GM12878 (cell line): ENCODE measurements at regions not wholly inside any gene's neighbourhood (a gene's known extent, or its start where the extent isn't known, plus 50 kb on each side); places are given as distances from the start of the nearest gene placed in this dataset.

Experiments
- ATAC-seq: fragments of 200-7000 bp; cut with Tn5 transposase; 3 replicates; pipeline ENCODE4 v1.9.1; 2020; ENCODE audit warnings: mild to moderate bottlenecking, moderate library complexity
- BruUV-seq: library from RNA; stranded (reverse); fragments of 400-500 nt; replicated peaks from 2 replicates; lab custom pipeline; 2021; lab: Mats Ljungman, UMichigan
- CTCF ChIA-PET: fragments of 300-600 bp; sonication (Branson Sonifier 250); formaldehyde crosslinking; extraction: SDS; loops from one replicate; lab custom pipeline; 2021; ENCODE audit warnings: inconsistent platforms; lab: Yijun Ruan, JAX
- POLR2A ChIA-PET: fragments of 350-600 bp; formaldehyde crosslinking; extraction: SDS; loops from one replicate; lab custom pipeline; 2021; ENCODE audit warnings: inconsistent platforms; lab: Charles Lee
- RAD21 ChIA-PET: fragments of 300-600 bp; sonication (Branson Sonifier 250); formaldehyde crosslinking; loops from one replicate; lab custom pipeline; 2023; ENCODE audit warnings: antibody characterized with exemption; ENCODE audit not compliant: unreplicated experiment; lab: Charles Lee
- SMC1A ChIA-PET: fragments of 300-600 bp; sonication (Branson Sonifier 250); formaldehyde crosslinking; loops from one replicate; lab custom pipeline; 2023; ENCODE audit not compliant: unreplicated experiment, uncharacterized antibody; lab: Charles Lee
- DNase-seq: peaks from one replicate; pipeline ENCODE4 v3.0.0-alpha.2; 2011; ENCODE audit warnings: low read depth, low spot score
- FAIRE-seq: peaks from 3 replicates; lab custom pipeline; 2011; peaks lifted over from hg19 to GRCh38; lab: Jason Lieb, UNC
- H2AFZ ChIP-seq: 2 replicates; pipeline ENCODE4 v1.6.0; 2011; ENCODE audit warnings: low read depth, low read length, control low read depth; ENCODE audit not compliant: control insufficient read depth
- H3K27ac ChIP-seq: 2 replicates; pipeline ENCODE4 v1.5.1; 2011; ENCODE audit warnings: control low read depth; ENCODE audit not compliant: control insufficient read depth, insufficient read depth
- H3K27me3 ChIP-seq, 2 experiments: replicated peaks in 1 of 2; 2 replicates each; pipeline versions ENCODE4 v1.6.0 to v1.6.1; 2011; ENCODE audit warnings: low read length in 1 of 2; ENCODE audit not compliant: control insufficient read depth in 2 of 2, insufficient read depth in 2 of 2
- H3K36me3 ChIP-seq, 2 experiments: 2 replicates each; pipeline ENCODE4 v1.5.1; 2011; ENCODE audit warnings: low read length in 1 of 2; ENCODE audit not compliant: control insufficient read depth in 2 of 2, insufficient read depth in 2 of 2
- H3K4me1 ChIP-seq: 2 replicates; pipeline ENCODE4 v1.6.1; 2011; ENCODE audit warnings: mild to moderate bottlenecking, low read length, moderate library complexity, mixed read lengths; ENCODE audit not compliant: control insufficient read depth, insufficient read depth
- H3K4me2 ChIP-seq: 2 replicates; pipeline ENCODE4 v1.6.0; 2011; ENCODE audit warnings: control low read depth; ENCODE audit not compliant: control insufficient read depth, insufficient read depth
- H3K4me3 ChIP-seq: fragments of 200-600 bp; sonication (generic); 2 replicates; pipeline ENCODE4 v1.5.1; 2016
- H3K79me2 ChIP-seq: 2 replicates; pipeline ENCODE4 v1.6.0; 2011; ENCODE audit warnings: low read length; ENCODE audit not compliant: control insufficient read depth, insufficient read depth
- H3K9ac ChIP-seq: 2 replicates; pipeline ENCODE4 v1.8.0; 2011; ENCODE audit warnings: low read length, control low read depth, mixed read lengths; ENCODE audit not compliant: control insufficient read depth, insufficient read depth
- H3K9me3 ChIP-seq: replicated peaks from 3 replicates; pipeline ENCODE4 v1.5.1; 2011; ENCODE audit warnings: mild to moderate bottlenecking, low read length; ENCODE audit not compliant: control insufficient read depth, insufficient read depth
- H4K20me1 ChIP-seq: 2 replicates; pipeline ENCODE4 v1.6.0; 2011; ENCODE audit not compliant: control insufficient read depth, insufficient read depth
- CHD1 ChIP-seq: IDR thresholded peaks from 2 replicates; pipeline ENCODE4 v1.6.1; 2012; ENCODE audit warnings: low read depth, low read length, improper control_type of control experiment
- EP300 ChIP-seq, 2 experiments: fragments of 150-350 bp in 1 of 2; IDR thresholded peaks; 2 replicates each; pipeline ENCODE4 v1.6.1; 2011 to 2012; ENCODE audit warnings: low read depth in 2 of 2, low read length in 2 of 2, borderline replicate concordance in 1 of 2, improper control_type of control experiment in 1 of 2, inconsistent platforms in 1 of 2; ENCODE audit not compliant: control insufficient read depth in 1 of 2
- ETV6 ChIP-seq, 2 experiments: fragments of 450-650 bp in 1 of 2; IDR thresholded peaks in 1 of 2; conservative IDR thresholded peaks in 1 of 2; 2 replicates each; pipeline ENCODE4 v1.6.1; 2014; ENCODE audit warnings: antibody characterized with exemption in 1 of 2, borderline replicate concordance in 1 of 2, low read depth in 1 of 2, mild to moderate bottlenecking in 1 of 2, moderate library complexity in 1 of 2
- IKZF2 ChIP-seq, 2 experiments: fragments of 450-650 bp; IDR thresholded peaks; 2 replicates each; pipeline ENCODE4 v1.6.1; 2017; ENCODE audit warnings: mild to moderate bottlenecking in 2 of 2, moderate library complexity in 2 of 2
- KAT2A ChIP-seq: conservative IDR thresholded peaks from 2 replicates; pipeline ENCODE4 v1.6.1; 2011; ENCODE audit warnings: low read depth, low read length; ENCODE audit not compliant: control insufficient read depth
- MXI1 ChIP-seq: fragments of 150-350 bp; IDR thresholded peaks from 2 replicates; pipeline ENCODE4 v1.6.1; 2011; ENCODE audit warnings: low read depth, mild to moderate bottlenecking, inconsistent platforms, low read length, improper control_type of control experiment
- PAX5 ChIP-seq: IDR thresholded peaks from 2 replicates; pipeline ENCODE4 v1.6.1; 2011; ENCODE audit warnings: low read depth, low read length, borderline replicate concordance
- POLR2A ChIP-seq: IDR thresholded peaks from 2 replicates; pipeline ENCODE4 v1.6.1; 2011; ENCODE audit warnings: low read depth, mild to moderate bottlenecking, low read length
- RELA ChIP-seq: fragments of 450-650 bp; IDR thresholded peaks from 2 replicates; pipeline ENCODE4 v1.8.0; 2014; ENCODE audit warnings: borderline replicate concordance; ENCODE audit not compliant: partially characterized antibody
- SREBF2 ChIP-seq: IDR thresholded peaks from 2 replicates; pipeline ENCODE4 v1.6.1; 2012; ENCODE audit warnings: mild to moderate bottlenecking, low read length
- TARDBP ChIP-seq: IDR thresholded peaks from 2 replicates; pipeline ENCODE4 v1.6.1; 2016; ENCODE audit warnings: borderline replicate concordance
- ZBED1 ChIP-seq: IDR thresholded peaks from 2 replicates; pipeline ENCODE4 v1.6.1; 2016; ENCODE audit warnings: borderline replicate concordance
- WGBS: methylation state at CpG from one replicate; pipeline ENCODE4 v1.1.6; 2016; ENCODE audit warnings: low lambda C conversion rate; ENCODE audit not compliant: insufficient replicate concordance, insufficient coverage; ENCODE audit errors: missing lambda C conversion rate; 5-methylcytosine and 5-hydroxymethylcytosine counted together
- in situ Hi-C: fragments of 300-500 bp; cut with MboI; formaldehyde crosslinking; loops from 9 replicates; pipeline ENCODE4 v1.14.3; 2018; ENCODE audit warnings: mixed read lengths
- intact Hi-C: fragments of 100-400 bp; cut with micrococcal nuclease; formaldehyde crosslinking; loops from one replicate; pipeline ENCODE4 v1.14.2; 2022; ENCODE audit not compliant: unreplicated experiment
- TF ChIP-seq, protein P1 (sequence below): fragments of 450-650 bp; conservative IDR thresholded peaks from 2 replicates; pipeline ENCODE4 v1.6.1; 2017; ENCODE audit warnings: mild to moderate bottlenecking, moderate library complexity

DNA sequence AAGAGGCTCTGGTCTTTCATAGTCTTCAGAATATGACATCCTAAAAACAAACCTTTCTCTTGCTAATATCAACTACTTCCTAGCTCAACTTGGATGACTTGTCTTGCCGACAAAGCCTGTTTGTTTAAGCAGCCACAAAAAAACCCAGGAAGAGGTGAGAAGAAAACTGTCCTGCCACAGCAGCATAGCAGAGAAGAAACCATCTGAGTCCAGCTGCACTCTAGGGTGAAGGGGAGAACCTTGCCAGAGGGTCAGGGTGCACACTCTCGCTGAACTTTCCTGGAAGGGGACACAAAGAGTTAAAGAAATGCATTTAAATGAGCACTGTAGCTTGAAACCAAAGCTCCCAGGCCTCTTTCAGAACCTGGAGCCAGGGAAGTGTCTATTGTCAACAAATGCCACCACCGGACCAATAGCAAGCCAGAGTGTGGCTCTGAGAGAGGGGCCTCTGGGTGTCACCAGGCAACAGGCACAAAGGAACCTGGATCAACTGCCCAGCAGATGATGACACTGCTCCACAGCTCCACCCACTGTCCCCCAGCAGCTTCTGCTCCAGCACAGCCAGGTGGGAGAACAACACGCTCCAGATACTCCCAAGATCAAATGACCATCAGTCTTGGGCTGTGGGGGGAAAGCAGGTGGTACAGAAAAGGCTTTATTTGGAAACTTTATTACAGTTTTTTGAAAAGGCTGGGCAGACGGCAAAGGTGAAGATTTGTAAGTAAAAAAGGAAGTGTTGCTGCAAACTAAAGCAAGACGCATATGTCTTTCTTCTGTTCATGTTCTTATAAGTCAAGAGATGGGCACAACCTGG is 105.7 kb downstream of the RASSF10 start (continued):
- TF ChIP-seq EP300 (IDR thresholded peaks at IDR 0.05; ENCODE audit: borderline replicate concordance in 1 of 2, control insufficient read depth in 1 of 2, low read depth in 2 of 2, low read length in 2 of 2) = no peak

DNA sequence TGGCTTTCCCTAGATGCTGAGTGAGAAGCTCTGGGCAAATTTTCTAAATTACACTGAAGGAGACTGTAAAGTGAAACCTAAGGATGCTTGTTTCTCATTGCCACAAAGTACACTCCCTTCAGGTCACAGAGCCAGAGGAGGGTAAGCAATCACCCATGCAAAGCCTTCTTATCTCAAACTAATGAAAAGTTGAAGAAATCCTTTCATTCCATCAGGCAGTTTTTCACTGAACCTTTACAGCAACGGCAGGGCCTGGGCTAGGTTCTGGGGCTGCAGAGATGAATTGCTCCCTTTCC is 106.2 kb downstream of the RASSF10 start:
- Histone ChIP-seq H3K4me2 (no peak overlapping the region), H3K9ac (no peak overlapping the region), H3K27me3 (no peaks in the 10 kb centered on the region)
- FAIRE-seq (no peak), ATAC-seq (no peak)
- TF ChIP-seq CHD1 (no peak), KAT2A (no peak), TARDBP (no peak), IKZF2 (IDR thresholded peaks at IDR 0.05) (no peak), SREBF2 (no peak), ZBED1 (no peak), MXI1 (no peak), RELA (no peak), POLR2A (no peak), ETV6 (conservative IDR thresholded peaks at IDR 0.05 in 1 of 2, IDR thresholded peaks at IDR 0.05 in 1 of 2; ENCODE audit: borderline replicate concordance in 1 of 2, low read depth in 1 of 2) (no peak), PAX5 (no peak)
- TF ChIP-seq, protein P1, sequence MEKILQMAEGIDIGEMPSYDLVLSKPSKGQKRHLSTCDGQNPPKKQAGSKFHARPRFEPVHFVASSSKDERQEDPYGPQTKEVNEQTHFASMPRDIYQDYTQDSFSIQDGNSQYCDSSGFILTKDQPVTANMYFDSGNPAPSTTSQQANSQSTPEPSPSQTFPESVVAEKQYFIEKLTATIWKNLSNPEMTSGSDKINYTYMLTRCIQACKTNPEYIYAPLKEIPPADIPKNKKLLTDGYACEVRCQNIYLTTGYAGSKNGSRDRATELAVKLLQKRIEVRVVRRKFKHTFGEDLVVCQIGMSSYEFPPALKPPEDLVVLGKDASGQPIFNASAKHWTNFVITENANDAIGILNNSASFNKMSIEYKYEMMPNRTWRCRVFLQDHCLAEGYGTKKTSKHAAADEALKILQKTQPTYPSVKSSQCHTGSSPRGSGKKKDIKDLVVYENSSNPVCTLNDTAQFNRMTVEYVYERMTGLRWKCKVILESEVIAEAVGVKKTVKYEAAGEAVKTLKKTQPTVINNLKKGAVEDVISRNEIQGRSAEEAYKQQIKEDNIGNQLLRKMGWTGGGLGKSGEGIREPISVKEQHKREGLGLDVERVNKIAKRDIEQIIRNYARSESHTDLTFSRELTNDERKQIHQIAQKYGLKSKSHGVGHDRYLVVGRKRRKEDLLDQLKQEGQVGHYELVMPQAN = no peak
- TF ChIP-seq, all 136 proteins: peak for 0
- CTCF ChIA-PET = interaction anchor here (1.2 to 3.5 kb wide), 11 partner anchors 12 to 152 kb away, joined by 3 to 50 read pairs (median 7); no protein-coding TSS in a partner anchor
- RAD21 ChIA-PET = interaction anchor here (0.7 to 2.2 kb wide), 10 partner anchors 20 to 152 kb away, joined by 3 to 13 read pairs (median 4); no protein-coding TSS in a partner anchor
- intact Hi-C loops = loop anchor here (2.0 kb wide), 1 partner anchor 151 kb away; no protein-coding TSS in a partner anchor
- H3K4me3 ChIP-seq = no peak overlapping the region
- H4K20me1 ChIP-seq = no peaks in the 10 kb centered on the region
- in situ Hi-C loops = no loop called here
- BruUV-seq = no TSS peak
- POLR2A ChIA-PET = interaction anchor here (1.0 kb wide), 1 partner anchor 23 kb away, joined by 3 read pairs; no protein-coding TSS in a partner anchor
- no peaks in the 10 kb centered on the region for H3K9me3 ChIP-seq
- H3K79me2 ChIP-seq = no peaks in the 10 kb centered on the region
- no peaks in the 10 kb centered on the region for H3K36me3 ChIP-seq
- SMC1A ChIA-PET = interaction anchor here (0.9 to 5.3 kb wide), 7 partner anchors 12 to 151 kb away, joined by 3 to 52 read pairs (median 4); no protein-coding TSS in a partner anchor
- no peak for DNase-seq
- H2AFZ ChIP-seq = no peak overlapping the region
- 0% methylated on average over 1 of the region's 1 CpG for WGBS
- H3K4me1 ChIP-seq = no peaks in the 10 kb centered on the region
- H3K27ac ChIP-seq = no peak overlapping the region
